Thoracic aorta (tissue), 2 donors: ENCODE measurements at regions not wholly inside any gene's neighbourhood (a gene's known extent, or its start where the extent isn't known, plus 50 kb on each side); places are given as distances from the start of the nearest gene placed in this dataset.

ENCODE experiments used
- ATAC-seq: fragments of 150-250 bp; one replicate; pipeline ENCODE4 v1.8.0; 2017; ENCODE audit warnings: low read depth; ENCODE audit not compliant: insufficient number of reproducible peaks, low FRiP score
- DNase-seq: peaks from one replicate; pipeline ENCODE4 v3.0.0-alpha.2; 2020; ENCODE audit warnings: low spot score
- H3K27ac ChIP-seq, 2 donors: fragments of 200-600 bp; sonication (generic); 1 replicate in 1 of 2; 2 replicates in 1 of 2; pipeline ENCODE4 v1.5.1; 2016; ENCODE audit warnings: mild to moderate bottlenecking in 2 of 2, moderate library complexity in 2 of 2
- H3K27me3 ChIP-seq: fragments of 200-600 bp; sonication (generic); replicated peaks from 2 replicates; pipeline ENCODE4 v1.6.0; 2016; ENCODE audit warnings: mild to moderate bottlenecking; ENCODE audit not compliant: insufficient read depth
- H3K36me3 ChIP-seq: fragments of 200-600 bp; sonication (generic); one replicate; pipeline ENCODE4 v1.5.1; 2016
- H3K4me1 ChIP-seq, 2 donors: fragments of 200-600 bp; sonication (generic); 1 replicate in 1 of 2; 2 replicates in 1 of 2; pipeline versions ENCODE4 v1.5.1 to v1.6.0; 2016; ENCODE audit warnings: low read depth in 2 of 2, mild to moderate bottlenecking in 1 of 2; ENCODE audit not compliant: control insufficient read depth in 1 of 2
- H3K4me3 ChIP-seq: fragments of 200-600 bp; sonication (generic); 2 replicates; pipeline ENCODE4 v1.5.1; 2016; ENCODE audit warnings: mild to moderate bottlenecking
- H3K9me3 ChIP-seq: fragments of 200-600 bp; sonication (generic); 2 replicates; pipeline ENCODE4 v1.5.1; 2016
- CTCF ChIP-seq: fragments of 200-600 bp; sonication (generic); IDR thresholded peaks from one replicate; pipeline ENCODE4 v1.5.1; 2019; ENCODE audit warnings: antibody characterized with exemption

- no peak overlapping the region for H3K4me3 ChIP-seq
- DNase-seq = no peak
- ATAC-seq = no peak
- H3K4me1 ChIP-seq = no peaks in the 10 kb centered on the region
- H3K27ac ChIP-seq = no peak overlapping the region
- H3K36me3 ChIP-seq = no peaks in the 10 kb centered on the region
- H3K27me3 ChIP-seq = no peaks in the 10 kb centered on the region
- no peaks in the 10 kb centered on the region for H3K9me3 ChIP-seq
- TF ChIP-seq CTCF = no peak
Observed at GRCh38 chr6:20302168-20302567, 89.9 kb upstream of the MBOAT1 start.

- Histone ChIP-seq H3K36me3 (no peaks in the 10 kb centered on the region), H3K4me3 (no peak overlapping the region), H3K4me1 (no peaks in the 10 kb centered on the region), H3K27ac (no peak overlapping the region), H3K9me3 (no peaks in the 10 kb centered on the region), H3K27me3 (no peaks in the 10 kb centered on the region)
- no peak for DNase-seq
- ATAC-seq = no peak
- no peak for TF ChIP-seq CTCF
Observed at GRCh38 chr6:20302702-20303251, 90.5 kb upstream of the MBOAT1 start.

- Histone ChIP-seq H3K36me3 (no peaks in the 10 kb centered on the region), H3K4me1 (no peaks in the 10 kb centered on the region), H3K27ac (no peak overlapping the region), H3K4me3 (no peak overlapping the region), H3K9me3 (no peaks in the 10 kb centered on the region), H3K27me3 (no peaks in the 10 kb centered on the region)
- DNase-seq (no peak), ATAC-seq (no peak)
- TF ChIP-seq CTCF = no peak
Observed at GRCh38 chr6:20306491-20306890, 94.2 kb upstream of the MBOAT1 start.

- no peak for TF ChIP-seq CTCF
- no peak for ATAC-seq
- no peaks in the 10 kb centered on the region for H3K27me3 ChIP-seq
Observed at GRCh38 chr6:20309186-20309585, 92.5 kb upstream of the E2F3 start.

GRCh38 chr6:20310185-20310584 is 91.5 kb upstream of the E2F3 start:
- no peak for DNase-seq
- Histone ChIP-seq H3K27me3 (no peaks in the 10 kb centered on the region), H3K36me3 (no peaks in the 10 kb centered on the region), H3K4me1 (no peaks in the 10 kb centered on the region), H3K9me3 (no peaks in the 10 kb centered on the region), H3K4me3 (no peak overlapping the region), H3K27ac (no peak overlapping the region)
- no peak for ATAC-seq
- no peak for TF ChIP-seq CTCF

More at GRCh38 chr6:20309186-20309585, 92.5 kb upstream of the E2F3 start:
- DNase-seq = no peak
- Histone ChIP-seq H3K4me3 (no peak overlapping the region), H3K9me3 (no peaks in the 10 kb centered on the region), H3K36me3 (no peaks in the 10 kb centered on the region), H3K4me1 (no peaks in the 10 kb centered on the region), H3K27ac (no peak overlapping the region)
